ENCODE measurements at regions not wholly inside any gene's neighbourhood (a gene's known extent, or its start where the extent isn't known, plus 50 kb on each side); places are given as distances from the start of the nearest gene placed in this dataset. TPM values are rescaled to one million over a fixed set of nuclear protein-coding genes. Genes with fewer than 3 reads are reported as not detected.

- Histone ChIP-seq H2AFZ (ENCODE audit: low read length) (no peak overlapping the region), H3K9me2 (replicated peaks; ENCODE audit: insufficient read depth, low read length) (no peaks in the 10 kb centered on the region), H3K79me2 (ENCODE audit: low read length) (no peaks in the 10 kb centered on the region), H3K4me2 (ENCODE audit: low read depth, low read length, poor library complexity, severe bottlenecking) (no peak overlapping the region), H3K27me3 (ENCODE audit: low read length) (no peaks in the 10 kb centered on the region), H3K4me3 (ENCODE audit: low read length) (no peak overlapping the region), H3K27ac (ENCODE audit: low read length) (no peak overlapping the region), H4K20me1 (ENCODE audit: insufficient read depth, low read depth, low read length) (no peaks in the 10 kb centered on the region), H3K36me3 (ENCODE audit: insufficient read depth, low read length) (no peaks in the 10 kb centered on the region), H3K9ac (ENCODE audit: low read length) (no peak overlapping the region), H3K4me1 (ENCODE audit: low read length) (no peaks in the 10 kb centered on the region), H3K9me3 (ENCODE audit: low read length) (no peaks in the 10 kb centered on the region)
- DNase-seq: no peak
Measured at GRCh38 chr4:20638825-20639224, 61.4 kb upstream of the PACRGL start.

GRCh38 chr4:20639346-20639745 is 60.9 kb upstream of the PACRGL start:
- no peaks in the 10 kb centered on the region for H3K9me2 ChIP-seq (replicated peaks; ENCODE audit: insufficient read depth, low read length)
- H3K27ac ChIP-seq (ENCODE audit: low read length): no peak overlapping the region
- no peak for DNase-seq
- H2AFZ ChIP-seq (ENCODE audit: low read length): no peak overlapping the region
- H3K4me2 ChIP-seq (ENCODE audit: low read depth, low read length, poor library complexity, severe bottlenecking): no peak overlapping the region
- no peaks in the 10 kb centered on the region for H4K20me1 ChIP-seq (ENCODE audit: insufficient read depth, low read depth, low read length)
- no peaks in the 10 kb centered on the region for H3K9me3 ChIP-seq (ENCODE audit: low read length)
- H3K9ac ChIP-seq (ENCODE audit: low read length): no peak overlapping the region
- H3K79me2 ChIP-seq (ENCODE audit: low read length): no peaks in the 10 kb centered on the region
- no peaks in the 10 kb centered on the region for H3K4me1 ChIP-seq (ENCODE audit: low read length)
- H3K27me3 ChIP-seq (ENCODE audit: low read length): no peaks in the 10 kb centered on the region
- H3K36me3 ChIP-seq (ENCODE audit: insufficient read depth, low read length): no peaks in the 10 kb centered on the region
- no peak overlapping the region for H3K4me3 ChIP-seq (ENCODE audit: low read length)

DNA sequence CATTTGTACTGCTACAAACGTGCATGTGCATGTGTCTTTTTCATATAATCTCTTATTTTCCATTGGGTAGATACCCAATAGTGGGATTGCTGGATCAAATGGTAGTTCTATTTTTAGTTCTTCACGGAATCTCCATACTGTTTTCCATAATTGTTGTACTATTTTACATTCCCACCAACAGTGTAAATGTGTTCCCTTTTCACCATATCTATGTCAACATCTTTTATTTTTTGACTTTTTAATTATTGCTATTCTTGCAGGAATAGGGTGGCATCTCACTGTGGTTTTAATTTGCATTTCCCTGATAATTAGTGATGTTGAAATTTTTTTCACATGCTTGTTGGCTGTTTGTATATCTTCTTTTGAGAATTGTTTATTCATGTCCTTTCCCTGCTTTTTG is 59.3 kb upstream of the PACRGL start:
- Histone ChIP-seq H4K20me1 (ENCODE audit: insufficient read depth, low read depth, low read length) (no peaks in the 10 kb centered on the region), H3K9me2 (replicated peaks; ENCODE audit: insufficient read depth, low read length) (no peaks in the 10 kb centered on the region), H3K9ac (ENCODE audit: low read length) (no peak overlapping the region), H3K9me3 (ENCODE audit: low read length) (no peaks in the 10 kb centered on the region), H3K4me3 (ENCODE audit: low read length) (no peak overlapping the region), H3K27me3 (ENCODE audit: low read length) (no peaks in the 10 kb centered on the region), H3K4me1 (ENCODE audit: low read length) (no peaks in the 10 kb centered on the region), H3K36me3 (ENCODE audit: insufficient read depth, low read length) (no peaks in the 10 kb centered on the region), H2AFZ (ENCODE audit: low read length) (no peak overlapping the region), H3K4me2 (ENCODE audit: low read depth, low read length, poor library complexity, severe bottlenecking) (no peak overlapping the region), H3K27ac (ENCODE audit: low read length) (no peak overlapping the region), H3K79me2 (ENCODE audit: low read length) (no peaks in the 10 kb centered on the region)
- no peak for DNase-seq

- no peak for DNase-seq
- H3K4me1 ChIP-seq (ENCODE audit: low read length): no peaks in the 10 kb centered on the region
- H2AFZ ChIP-seq (ENCODE audit: low read length): no peak overlapping the region
- H3K27me3 ChIP-seq (ENCODE audit: low read length): no peaks in the 10 kb centered on the region
- H3K9me3 ChIP-seq (ENCODE audit: low read length): no peaks in the 10 kb centered on the region
- no peak overlapping the region for H3K27ac ChIP-seq (ENCODE audit: low read length)
- no peaks in the 10 kb centered on the region for H3K36me3 ChIP-seq (ENCODE audit: insufficient read depth, low read length)
- H3K79me2 ChIP-seq (ENCODE audit: low read length): no peaks in the 10 kb centered on the region
- no peaks in the 10 kb centered on the region for H3K9me2 ChIP-seq (replicated peaks; ENCODE audit: insufficient read depth, low read length)
- no peak overlapping the region for H3K4me2 ChIP-seq (ENCODE audit: low read depth, low read length, poor library complexity, severe bottlenecking)
- no peaks in the 10 kb centered on the region for H4K20me1 ChIP-seq (ENCODE audit: insufficient read depth, low read depth, low read length)
- H3K9ac ChIP-seq (ENCODE audit: low read length): no peak overlapping the region
- H3K4me3 ChIP-seq (ENCODE audit: low read length): no peak overlapping the region
Measured at GRCh38 chr4:20641976-20642375, 58.3 kb upstream of the PACRGL start.

DNA sequence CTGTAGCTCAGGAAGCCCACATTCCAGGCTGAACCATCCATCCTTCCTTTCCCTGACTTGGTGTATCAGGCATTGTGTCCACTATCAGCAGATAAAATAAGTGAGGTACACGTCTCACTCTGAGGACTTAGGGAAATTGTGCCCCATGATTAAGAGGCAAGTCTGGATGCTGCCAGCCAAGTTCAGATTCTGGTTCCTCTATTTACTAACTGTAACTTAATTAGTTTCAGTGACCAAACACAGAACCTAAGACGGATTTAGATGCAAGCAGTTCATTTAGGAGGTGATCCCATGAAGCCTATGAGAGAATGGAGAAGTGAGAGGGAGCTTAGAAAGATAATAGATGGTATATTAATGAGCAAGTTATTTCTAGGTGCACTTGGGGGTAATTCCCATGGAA is 56.6 kb upstream of the PACRGL start:
- H2AFZ ChIP-seq (ENCODE audit: low read length): no peak overlapping the region
- H3K27ac ChIP-seq (ENCODE audit: low read length): no peak overlapping the region
- no peaks in the 10 kb centered on the region for H3K36me3 ChIP-seq (ENCODE audit: insufficient read depth, low read length)
- no peak overlapping the region for H3K4me3 ChIP-seq (ENCODE audit: low read length)
- no peaks in the 10 kb centered on the region for H3K27me3 ChIP-seq (ENCODE audit: low read length)
- DNase-seq: no peak
- no peaks in the 10 kb centered on the region for H3K9me2 ChIP-seq (replicated peaks; ENCODE audit: insufficient read depth, low read length)
- no peaks in the 10 kb centered on the region for H3K79me2 ChIP-seq (ENCODE audit: low read length)
- no peaks in the 10 kb centered on the region for H3K9me3 ChIP-seq (ENCODE audit: low read length)
- H3K9ac ChIP-seq (ENCODE audit: low read length): no peak overlapping the region
- H3K4me1 ChIP-seq (ENCODE audit: low read length): no peaks in the 10 kb centered on the region
- H4K20me1 ChIP-seq (ENCODE audit: insufficient read depth, low read depth, low read length): no peaks in the 10 kb centered on the region
- H3K4me2 ChIP-seq (ENCODE audit: low read depth, low read length, poor library complexity, severe bottlenecking): no peak overlapping the region

DNA sequence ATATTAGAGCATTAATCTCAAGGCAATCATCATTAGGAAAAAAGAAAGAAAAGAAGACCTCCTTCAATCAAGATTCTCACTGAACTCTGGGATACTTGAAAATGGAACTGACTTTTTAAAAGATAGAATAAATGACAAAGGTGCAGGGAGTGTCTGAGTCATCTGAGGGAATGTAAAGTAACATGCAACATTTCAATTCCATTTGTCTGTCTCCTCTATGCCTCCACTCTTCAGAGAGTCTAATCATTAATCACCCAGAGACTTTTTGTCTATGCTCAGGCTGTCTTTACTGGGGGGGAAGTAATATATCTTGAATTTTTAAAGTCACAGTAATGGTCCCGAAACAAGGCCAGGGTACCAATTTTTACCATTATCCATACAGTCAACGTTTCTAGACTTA is 55.0 kb upstream of the PACRGL start:
- no peak overlapping the region for H2AFZ ChIP-seq (ENCODE audit: low read length)
- H3K9ac ChIP-seq (ENCODE audit: low read length): no peak overlapping the region
- no peak overlapping the region for H3K4me2 ChIP-seq (ENCODE audit: low read depth, low read length, poor library complexity, severe bottlenecking)
- H3K4me1 ChIP-seq (ENCODE audit: low read length): no peaks in the 10 kb centered on the region
- H3K36me3 ChIP-seq (ENCODE audit: insufficient read depth, low read length): no peaks in the 10 kb centered on the region
- H3K9me3 ChIP-seq (ENCODE audit: low read length): no peaks in the 10 kb centered on the region
- H3K27me3 ChIP-seq (ENCODE audit: low read length): no peaks in the 10 kb centered on the region
- H3K4me3 ChIP-seq (ENCODE audit: low read length): no peak overlapping the region
- no peaks in the 10 kb centered on the region for H4K20me1 ChIP-seq (ENCODE audit: insufficient read depth, low read depth, low read length)
- no peak overlapping the region for H3K27ac ChIP-seq (ENCODE audit: low read length)
- DNase-seq: no peak
- H3K9me2 ChIP-seq (replicated peaks; ENCODE audit: insufficient read depth, low read length): no peaks in the 10 kb centered on the region
- no peaks in the 10 kb centered on the region for H3K79me2 ChIP-seq (ENCODE audit: low read length)

- no peaks in the 10 kb centered on the region for H3K9me3 ChIP-seq (ENCODE audit: low read length)
- H3K4me2 ChIP-seq (ENCODE audit: low read depth, low read length, poor library complexity, severe bottlenecking): no peak overlapping the region
- H3K79me2 ChIP-seq (ENCODE audit: low read length): no peaks in the 10 kb centered on the region
- H3K9ac ChIP-seq (ENCODE audit: low read length): no peak overlapping the region
- no peak overlapping the region for H3K27ac ChIP-seq (ENCODE audit: low read length)
- H4K20me1 ChIP-seq (ENCODE audit: insufficient read depth, low read depth, low read length): no peaks in the 10 kb centered on the region
- H2AFZ ChIP-seq (ENCODE audit: low read length): no peak overlapping the region
- no peak overlapping the region for H3K4me3 ChIP-seq (ENCODE audit: low read length)
- H3K9me2 ChIP-seq (replicated peaks; ENCODE audit: insufficient read depth, low read length): no peaks in the 10 kb centered on the region
- H3K36me3 ChIP-seq (ENCODE audit: insufficient read depth, low read length): no peaks in the 10 kb centered on the region
- H3K4me1 ChIP-seq (ENCODE audit: low read length): no peaks in the 10 kb centered on the region
- H3K27me3 ChIP-seq (ENCODE audit: low read length): no peaks in the 10 kb centered on the region
- no peak for DNase-seq
Measured at GRCh38 chr4:20646287-20646686, 54.0 kb upstream of the PACRGL start.

Small RNA genes in the stretch of these regions (small RNA-seq; reads per million reads assigned to genes)
- not detected for gene MIR218-1
